Effector memory CD8-positive, alpha-beta T cell (primary cell): ENCODE measurements at regions not wholly inside any gene's neighbourhood (a gene's known extent, or its start where the extent isn't known, plus 50 kb on each side); places are given as distances from the start of the nearest gene placed in this dataset.
A peak's percentile ranks its signal among the peaks of the same experiment; 100 is the strongest.

Experiments
- ATAC-seq: fragments of 150-1000 bp; cut with Tn5 transposase; replicated peaks from 2 replicates; pipeline ENCODE4 v1.10.0; 2021; ENCODE audit warnings: mild to moderate bottlenecking, moderate library complexity
- DNase-seq, 3 experiments: peaks; one replicate each; pipeline ENCODE4 v3.0.0; 2021
- H3K27ac Mint-ChIP-seq, 2 donors: one replicate each; pipeline ENCODE4 v1.8.0; 2022; ENCODE audit warnings: mild to moderate bottlenecking in 2 of 2, mixed read lengths in 2 of 2, moderate library complexity in 2 of 2
- H3K27me3 Mint-ChIP-seq, 2 donors: one replicate each; pipeline ENCODE4 v1.8.0; 2022; ENCODE audit warnings: mixed read lengths in 2 of 2
- H3K36me3 Mint-ChIP-seq: one replicate; pipeline ENCODE4 v1.8.0; 2022; ENCODE audit warnings: mild to moderate bottlenecking, moderate library complexity, mixed read lengths; ENCODE audit not compliant: insufficient read depth
- H3K4me1 Mint-ChIP-seq, 2 donors: one replicate each; pipeline ENCODE4 v1.8.0; 2022; ENCODE audit warnings: low read depth in 2 of 2, mixed read lengths in 2 of 2
- H3K4me3 Mint-ChIP-seq, 2 donors: one replicate each; pipeline ENCODE4 v1.8.0; 2022; ENCODE audit warnings: mild to moderate bottlenecking in 2 of 2, mixed read lengths in 2 of 2, moderate library complexity in 2 of 2
- H3K9me3 Mint-ChIP-seq, 2 donors: one replicate each; pipeline ENCODE4 v1.8.0; 2022; ENCODE audit warnings: mixed read lengths in 2 of 2

DNA sequence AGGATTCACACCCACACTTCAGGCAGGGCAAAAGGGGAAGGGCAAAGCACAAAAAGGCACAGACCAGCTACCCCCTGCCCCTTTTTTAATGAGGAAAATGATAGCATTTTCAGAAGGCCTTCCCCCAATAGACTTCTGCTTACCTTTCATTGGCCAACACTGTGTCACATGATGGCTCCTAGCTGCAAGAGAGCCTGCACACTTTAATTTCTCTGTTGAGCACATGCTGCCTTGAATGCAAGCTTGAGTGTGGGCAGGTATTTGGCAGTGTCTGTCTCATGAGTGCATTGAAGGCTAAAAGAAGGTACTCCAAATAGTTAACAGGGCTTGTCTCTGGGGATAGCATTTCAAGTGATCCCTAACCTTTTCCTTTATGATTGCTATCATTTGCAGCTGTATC lies 175.4 kb upstream of the NFE2L3 start:
- H3K27ac Mint-ChIP-seq = no peak overlapping the region
- DNase-seq = no peak
- peaks cover 22 to 25% of the 10 kb centered on the region in 2 donors for H3K27me3 Mint-ChIP-seq
- H3K36me3 Mint-ChIP-seq = no peaks in the 10 kb centered on the region
- ATAC-seq = no peak
- peaks cover 0 to 3% of the 10 kb centered on the region in 2 donors for H3K9me3 Mint-ChIP-seq
- no peak overlapping the region for H3K4me3 Mint-ChIP-seq
- H3K4me1 Mint-ChIP-seq = no peaks in the 10 kb centered on the region

- Mint-ChIP-seq H3K36me3 (no peaks in the 10 kb centered on the region), H3K4me1 (no peaks in the 10 kb centered on the region), H3K4me3 (no peak overlapping the region), H3K27me3 (peaks cover 16 to 20% of the 10 kb centered on the region in 2 donors), H3K9me3 (peaks cover 0 to 3% of the 10 kb centered on the region in 2 donors), H3K27ac (no peak overlapping the region)
- DNase-seq = no peak
- no peak for ATAC-seq
Measured at GRCh38 chr7:25978466-25978865, 173.5 kb upstream of the NFE2L3 start.

GRCh38 chr7:25979605-25980004 lies 172.4 kb upstream of the NFE2L3 start:
- peaks cover 13 to 17% of the 10 kb centered on the region in 2 donors for H3K27me3 Mint-ChIP-seq
- ATAC-seq (no peak), DNase-seq (no peak)
- H3K4me3 Mint-ChIP-seq = no peak overlapping the region
- no peaks in the 10 kb centered on the region for H3K36me3 Mint-ChIP-seq
- H3K9me3 Mint-ChIP-seq = peaks cover 0 to 3% of the 10 kb centered on the region in 2 donors
- H3K27ac Mint-ChIP-seq = no peak overlapping the region
- no peaks in the 10 kb centered on the region for H3K4me1 Mint-ChIP-seq

GRCh38 chr7:25982684-25983083 lies 169.3 kb upstream of the NFE2L3 start:
- peaks cover 0 to 3% of the 10 kb centered on the region in 2 donors for H3K9me3 Mint-ChIP-seq
- H3K36me3 Mint-ChIP-seq = no peaks in the 10 kb centered on the region
- H3K27ac Mint-ChIP-seq = no peak overlapping the region
- H3K4me3 Mint-ChIP-seq = no peak overlapping the region
- H3K4me1 Mint-ChIP-seq = no peaks in the 10 kb centered on the region
- H3K27me3 Mint-ChIP-seq = peaks cover 24 to 29% of the 10 kb centered on the region in 2 donors
- ATAC-seq = no peak
- DNase-seq = no peak

- DNase-seq (no peak), ATAC-seq (no peak)
- no peak overlapping the region for H3K4me3 Mint-ChIP-seq
- no peaks in the 10 kb centered on the region for H3K36me3 Mint-ChIP-seq
- peaks cover 0 to 3% of the 10 kb centered on the region in 2 donors for H3K9me3 Mint-ChIP-seq
- H3K4me1 Mint-ChIP-seq = no peaks in the 10 kb centered on the region
- H3K27ac Mint-ChIP-seq = no peak overlapping the region
- peaks cover 25 to 45% of the 10 kb centered on the region in 2 donors for H3K27me3 Mint-ChIP-seq
Measured at GRCh38 chr7:25985196-25985595, 166.8 kb upstream of the NFE2L3 start.

- Mint-ChIP-seq H3K4me3 (no peak overlapping the region), H3K9me3 (no peaks in the 10 kb centered on the region), H3K27me3 (peaks cover 26 to 47% of the 10 kb centered on the region in 2 donors), H3K27ac (no peak overlapping the region), H3K36me3 (no peaks in the 10 kb centered on the region), H3K4me1 (no peaks in the 10 kb centered on the region)
- DNase-seq (no peak), ATAC-seq (no peak)
Measured at GRCh38 chr7:25988640-25989039, 163.4 kb upstream of the NFE2L3 start.

- Mint-ChIP-seq H3K27me3 (peaks cover 26 to 47% of the 10 kb centered on the region in 2 donors), H3K4me3 (no peak overlapping the region), H3K36me3 (no peaks in the 10 kb centered on the region), H3K4me1 (peaks cover 1 to 3% of the 10 kb centered on the region in 2 donors), H3K9me3 (no peaks in the 10 kb centered on the region), H3K27ac (no peak overlapping the region)
- ATAC-seq (no peak), DNase-seq (no peak)
Measured at GRCh38 chr7:25989140-25989705, 162.8 kb upstream of the NFE2L3 start.

DNA sequence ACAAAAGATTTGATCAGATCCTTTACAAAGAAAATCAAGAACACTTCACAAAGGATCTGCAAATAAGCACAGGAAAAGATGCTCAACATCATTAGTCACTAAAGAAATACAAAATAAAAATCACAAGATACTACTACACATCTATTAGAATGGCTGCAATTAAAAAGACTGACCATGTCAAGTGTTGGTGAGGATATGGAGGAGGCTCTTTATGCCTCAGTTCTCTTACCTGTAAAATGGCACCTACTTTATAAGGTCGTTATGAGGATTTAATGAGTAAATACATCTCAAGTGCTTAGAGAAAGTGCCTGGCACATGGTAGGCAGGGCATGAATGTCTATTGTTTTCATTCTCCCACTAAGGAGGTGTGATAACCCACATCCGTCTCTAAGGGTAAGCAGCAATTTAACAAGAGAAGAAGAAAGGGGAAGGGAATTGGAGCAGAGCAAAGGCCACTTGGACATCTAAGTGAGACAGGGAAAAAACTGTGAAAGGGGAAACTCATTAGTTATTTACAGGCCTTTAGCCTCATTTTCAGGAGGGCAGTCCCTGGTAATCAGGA lies 157.5 kb upstream of the NFE2L3 start:
- peak overlapping the region; percentile 30 to 46 for H3K4me3 Mint-ChIP-seq
- H3K27me3 Mint-ChIP-seq = peaks cover 21 to 49% of the 10 kb centered on the region in 2 donors

GRCh38 chr7:25995216-25995615 lies 156.8 kb upstream of the NFE2L3 start:
- ATAC-seq = no peak
- no peak for DNase-seq
- Mint-ChIP-seq H3K4me1 (peaks cover 10 to 14% of the 10 kb centered on the region in 2 donors), H3K27ac (no peak overlapping the region), H3K4me3 (no peak overlapping the region), H3K9me3 (no peaks in the 10 kb centered on the region), H3K36me3 (no peaks in the 10 kb centered on the region), H3K27me3 (peaks cover 21 to 42% of the 10 kb centered on the region in 2 donors)

More for the DNA sequence above, 157.5 kb upstream of the NFE2L3 start:
- Mint-ChIP-seq H3K36me3 (no peaks in the 10 kb centered on the region), H3K4me1 (peaks cover 10 to 14% of the 10 kb centered on the region in 2 donors), H3K9me3 (no peaks in the 10 kb centered on the region), H3K27ac (peak overlapping the region in 1 of 2 donors; percentile 7)
- DNase-seq = peak in 1 of 3 experiments; percentile 9
- ATAC-seq = peak; percentile 84

- Mint-ChIP-seq H3K4me1 (peaks cover 10 to 14% of the 10 kb centered on the region in 2 donors), H3K36me3 (no peaks in the 10 kb centered on the region), H3K27ac (no peak overlapping the region), H3K4me3 (no peak overlapping the region), H3K9me3 (no peaks in the 10 kb centered on the region), H3K27me3 (peaks cover 13 to 34% of the 10 kb centered on the region in 2 donors)
- ATAC-seq (no peak), DNase-seq (no peak)
Measured at GRCh38 chr7:25996006-25996408, 156.0 kb upstream of the NFE2L3 start.

DNA sequence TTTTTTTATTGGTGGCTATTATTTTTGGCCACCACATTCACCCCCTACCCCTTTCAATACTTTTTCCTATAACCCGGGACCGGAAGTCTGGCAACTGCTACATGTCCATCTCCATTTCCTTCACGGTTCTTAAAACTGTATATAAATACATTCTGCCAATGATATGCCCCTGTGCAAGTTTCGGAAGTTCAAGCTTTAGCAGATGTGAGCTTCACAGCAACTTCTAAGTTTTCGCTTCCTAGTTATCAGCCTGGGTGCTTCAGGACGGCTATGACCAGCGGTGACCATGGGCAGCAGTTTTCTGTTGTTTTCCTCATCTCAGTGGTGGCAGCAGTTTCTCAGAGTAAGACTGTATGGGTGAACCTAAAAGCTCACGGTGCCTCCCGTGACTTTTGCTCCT lies 153.5 kb upstream of the NFE2L3 start:
- Mint-ChIP-seq H3K9me3 (no peaks in the 10 kb centered on the region), H3K4me3 (no peak overlapping the region), H3K27ac (no peak overlapping the region), H3K4me1 (peaks cover 10 to 14% of the 10 kb centered on the region in 2 donors), H3K27me3 (peaks cover 32 to 48% of the 10 kb centered on the region in 2 donors), H3K36me3 (no peaks in the 10 kb centered on the region)
- no peak for ATAC-seq
- DNase-seq = no peak

GRCh38 chr7:26000841-26001240 lies 151.2 kb upstream of the NFE2L3 start:
- no peaks in the 10 kb centered on the region for H3K4me1 Mint-ChIP-seq
- ATAC-seq = no peak
- H3K27me3 Mint-ChIP-seq = peaks cover 35 to 54% of the 10 kb centered on the region in 2 donors
- no peaks in the 10 kb centered on the region for H3K9me3 Mint-ChIP-seq
- DNase-seq = no peak
- no peak overlapping the region for H3K27ac Mint-ChIP-seq
- no peaks in the 10 kb centered on the region for H3K36me3 Mint-ChIP-seq
- H3K4me3 Mint-ChIP-seq = no peak overlapping the region

GRCh38 chr7:26001662-26002244 lies 150.2 kb upstream of the NFE2L3 start:
- no peaks in the 10 kb centered on the region for H3K4me1 Mint-ChIP-seq
- DNase-seq (no peak), ATAC-seq (no peak)
- H3K4me3 Mint-ChIP-seq = no peak overlapping the region
- H3K9me3 Mint-ChIP-seq = no peaks in the 10 kb centered on the region
- peaks cover 40 to 62% of the 10 kb centered on the region in 2 donors for H3K27me3 Mint-ChIP-seq
- H3K27ac Mint-ChIP-seq = no peak overlapping the region
- H3K36me3 Mint-ChIP-seq = no peaks in the 10 kb centered on the region
